Endothelial cell of hepatic sinusoid (primary cell): ENCODE measurements at regions not wholly inside any gene's neighbourhood (a gene's known extent, or its start where the extent isn't known, plus 50 kb on each side); places are given as distances from the start of the nearest gene placed in this dataset.

ENCODE experiments used
- in situ Hi-C: cut with HindIII; loops from 2 replicates; pipeline ENCODE4 v1.10.0; 2017; ENCODE audit warnings: low sequenced_read_pairs

DNA sequence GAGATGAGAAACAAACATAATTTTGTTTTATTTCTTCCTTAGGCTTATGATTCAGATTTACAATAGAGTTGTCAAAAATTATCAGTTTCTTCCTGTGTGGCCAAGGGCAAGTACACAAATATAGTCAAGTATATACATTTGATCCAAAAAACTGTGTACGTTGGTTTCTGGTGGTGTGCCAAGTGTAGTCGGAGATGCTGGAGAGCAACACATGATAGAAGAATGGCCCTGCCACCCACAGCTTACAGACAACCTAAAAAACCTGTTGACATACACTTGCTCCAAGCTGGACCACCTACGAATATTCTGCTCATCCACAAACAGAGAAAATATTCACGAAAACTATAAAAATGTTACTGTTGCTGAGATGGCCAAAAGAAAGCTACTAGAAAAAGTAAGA, 890.8 kb upstream of the PHF14 start:
- in situ Hi-C loops: no loop called here

DNA sequence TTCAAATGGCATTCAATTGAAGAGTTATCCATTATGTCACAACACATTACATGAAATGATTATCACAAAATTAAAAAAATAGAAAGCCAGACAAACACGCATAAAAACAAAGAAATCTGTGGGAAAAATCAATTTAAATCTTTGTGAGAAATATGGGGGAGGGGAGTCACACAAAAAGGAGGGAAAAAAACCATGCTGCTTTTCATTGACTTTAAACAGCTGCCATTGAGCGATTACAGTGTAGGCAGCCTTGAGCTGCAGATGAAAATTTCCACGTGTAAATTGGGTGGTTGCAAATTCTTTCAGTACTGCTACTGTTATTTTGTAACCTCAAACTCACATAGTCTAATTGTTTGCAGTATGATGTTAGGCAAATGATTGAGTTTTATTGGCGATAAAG, 889.9 kb upstream of the PHF14 start:
- in situ Hi-C loops: no loop called here

DNA sequence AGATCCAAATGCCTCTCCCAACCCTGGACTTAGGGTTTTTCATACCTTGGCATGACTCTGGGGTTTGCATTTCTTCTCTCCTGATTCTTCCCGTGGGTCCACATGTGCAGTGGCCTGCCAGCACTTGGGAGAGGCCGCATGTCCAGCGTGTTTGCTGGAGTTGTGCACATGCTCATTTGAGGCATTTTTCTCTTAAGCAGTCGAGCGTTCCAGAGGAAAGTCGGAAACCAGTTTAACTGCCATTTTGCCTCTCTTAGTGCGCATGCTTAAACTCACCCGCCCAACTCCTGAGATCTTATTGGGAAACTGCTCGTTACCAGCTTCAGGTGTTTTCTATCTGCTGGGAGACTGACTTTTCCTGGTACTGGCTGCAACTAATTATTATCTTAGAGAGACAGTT, 888.4 kb upstream of the PHF14 start:
- in situ Hi-C loops: no loop called here

DNA sequence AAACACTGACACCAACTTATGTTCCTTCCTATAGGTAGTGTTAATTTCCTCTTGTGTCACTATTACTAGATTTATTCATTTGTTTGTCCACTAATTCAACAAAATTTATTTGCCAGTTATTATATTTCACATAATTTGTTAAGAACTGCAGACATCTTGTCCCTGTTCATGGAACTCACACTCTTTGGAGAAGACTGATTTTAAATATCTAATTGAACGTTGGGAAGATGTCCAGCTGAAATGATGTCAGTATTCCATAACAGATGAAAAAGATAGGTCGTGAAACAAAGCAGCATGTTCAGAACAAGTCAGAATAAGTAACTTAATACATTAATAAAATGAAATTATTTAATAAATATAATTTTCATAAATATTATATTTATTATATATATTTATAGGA, 873.1 kb upstream of the PHF14 start:
- in situ Hi-C loops: no loop called here

DNA sequence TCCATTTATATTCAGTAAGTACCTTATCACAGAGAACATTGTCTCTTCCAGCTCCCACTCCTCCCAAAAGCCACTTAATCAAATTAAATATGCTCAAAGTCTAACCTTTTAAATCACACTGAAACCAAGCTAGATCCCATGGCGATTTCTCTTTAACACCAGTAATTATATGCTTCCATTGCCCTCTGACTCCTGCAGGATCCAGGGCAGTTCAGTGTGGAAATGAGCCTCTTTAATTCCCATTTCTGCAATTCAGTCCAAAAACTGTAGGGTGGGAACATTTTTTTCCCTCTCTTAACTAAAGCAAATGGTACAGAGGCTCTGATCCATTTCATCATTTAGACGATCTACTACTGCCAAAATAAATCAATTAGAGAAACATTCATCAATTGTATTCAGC, 872.3 kb upstream of the PHF14 start:
- in situ Hi-C loops: no loop called here

DNA sequence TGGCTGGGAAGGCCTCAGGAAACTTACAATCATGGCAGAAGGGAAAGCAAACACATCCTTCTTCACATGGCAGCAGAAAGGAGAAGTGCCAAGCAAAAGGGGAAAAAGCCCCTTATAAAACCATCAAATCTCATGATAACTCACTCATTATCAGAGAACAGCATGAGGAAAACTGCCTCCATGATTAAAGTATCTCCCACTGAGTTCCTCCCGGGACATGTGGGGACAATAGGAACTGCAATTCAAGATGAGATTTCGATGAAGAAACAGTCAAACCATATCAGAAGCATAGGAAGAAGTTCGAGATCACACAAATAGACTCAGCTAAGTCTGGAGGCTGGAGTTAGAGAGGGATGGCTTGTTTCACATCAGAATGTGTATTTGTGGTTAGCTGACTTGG, 869.4 kb upstream of the PHF14 start:
- in situ Hi-C loops: no loop called here

DNA sequence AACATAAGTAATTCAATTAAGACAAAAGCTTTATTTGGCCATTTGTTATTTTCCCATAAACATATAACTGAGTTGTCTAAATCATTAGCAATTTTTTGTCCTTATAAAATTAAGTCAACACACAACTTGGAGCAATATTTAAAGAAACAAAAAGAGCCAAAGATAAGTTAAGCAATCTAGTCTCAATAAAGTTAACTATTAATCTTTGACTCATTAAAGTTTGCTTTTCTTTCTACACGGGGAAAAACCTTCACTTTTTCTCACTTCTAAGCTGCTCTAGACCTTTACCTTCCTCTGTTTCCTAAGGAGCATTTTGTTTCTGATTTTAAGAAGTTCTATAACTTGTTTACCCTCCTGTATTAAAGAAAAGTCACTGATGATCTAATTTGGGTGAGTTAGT, 867.1 kb upstream of the PHF14 start:
- in situ Hi-C loops: no loop called here

DNA sequence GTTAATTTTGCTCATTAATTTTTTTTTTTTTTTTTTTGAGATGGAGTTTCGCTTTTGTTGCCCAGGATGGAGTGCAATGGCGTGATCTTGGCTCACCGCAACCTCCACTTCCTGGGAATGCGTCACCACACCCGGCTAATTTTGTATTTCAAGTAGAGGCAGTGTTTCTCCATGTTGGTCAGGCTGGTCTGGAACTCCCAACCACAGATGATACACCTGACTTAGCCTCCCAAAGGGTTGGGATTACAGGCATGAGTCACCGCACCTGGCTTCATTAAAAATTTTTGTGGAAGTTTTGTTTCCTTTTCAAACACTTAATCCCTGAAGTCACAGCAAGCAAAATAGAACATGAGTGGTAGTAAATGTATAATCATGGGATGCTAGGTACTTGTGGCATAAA, 857.2 kb upstream of the PHF14 start:
- in situ Hi-C loops: no loop called here

DNA sequence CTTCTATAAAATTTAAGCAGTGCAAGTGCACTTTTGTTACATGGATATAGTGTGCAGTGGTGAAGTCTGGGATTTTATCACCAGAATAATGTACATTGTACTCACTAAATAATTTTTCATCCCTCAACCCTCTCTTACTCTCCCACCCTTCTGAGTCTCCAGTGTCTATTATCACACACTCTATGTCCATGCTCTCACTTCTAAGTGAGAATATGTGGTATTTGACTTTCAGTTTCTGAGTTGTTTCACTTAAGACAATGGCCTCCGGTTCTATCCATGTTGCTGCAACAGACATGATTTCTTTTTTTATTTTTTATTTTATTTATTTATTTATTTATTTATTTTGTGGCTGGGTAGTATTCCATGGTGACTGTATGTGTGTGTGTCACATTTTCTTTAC, 855.9 kb upstream of the PHF14 start:
- in situ Hi-C loops: no loop called here

DNA sequence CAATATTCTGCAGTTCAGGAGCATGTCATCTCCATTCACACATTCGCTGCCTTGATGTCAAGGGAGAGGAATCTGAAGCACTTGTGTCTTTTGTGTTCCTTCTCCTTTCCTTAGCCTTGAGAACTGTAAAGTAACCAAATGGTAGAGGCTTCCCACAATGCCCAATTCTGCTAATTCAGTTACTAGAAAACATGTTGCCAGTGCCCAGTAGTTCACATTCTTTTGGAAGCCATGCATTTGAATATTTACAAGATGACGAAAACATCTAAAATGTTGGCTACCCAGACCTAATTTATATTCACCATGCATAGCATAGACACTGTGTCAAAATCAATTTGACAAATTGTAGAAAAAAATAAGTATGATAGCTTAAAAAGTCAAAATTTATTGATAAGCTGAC, 852.7 kb upstream of the PHF14 start:
- in situ Hi-C loops: no loop called here

DNA sequence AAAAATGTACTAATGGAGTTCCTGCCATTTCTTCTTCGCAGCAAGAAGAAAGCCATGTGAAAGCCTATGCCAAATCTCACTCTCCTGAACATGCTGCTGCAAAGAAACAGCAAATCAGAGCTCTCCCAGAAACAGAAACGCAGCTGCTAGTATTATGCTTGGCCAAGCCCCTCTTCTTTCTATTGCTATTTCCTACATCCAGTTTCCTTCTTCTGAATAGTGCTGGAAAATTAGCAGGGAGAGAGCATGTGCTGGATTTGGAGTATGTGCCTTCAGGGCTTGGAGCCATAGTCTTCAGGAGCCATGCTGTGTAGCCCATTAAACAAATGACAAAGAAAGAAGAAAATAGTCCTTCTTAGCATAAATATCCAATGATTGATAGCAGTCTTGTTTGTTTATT, 852.0 kb upstream of the PHF14 start:
- in situ Hi-C loops: no loop called here

DNA sequence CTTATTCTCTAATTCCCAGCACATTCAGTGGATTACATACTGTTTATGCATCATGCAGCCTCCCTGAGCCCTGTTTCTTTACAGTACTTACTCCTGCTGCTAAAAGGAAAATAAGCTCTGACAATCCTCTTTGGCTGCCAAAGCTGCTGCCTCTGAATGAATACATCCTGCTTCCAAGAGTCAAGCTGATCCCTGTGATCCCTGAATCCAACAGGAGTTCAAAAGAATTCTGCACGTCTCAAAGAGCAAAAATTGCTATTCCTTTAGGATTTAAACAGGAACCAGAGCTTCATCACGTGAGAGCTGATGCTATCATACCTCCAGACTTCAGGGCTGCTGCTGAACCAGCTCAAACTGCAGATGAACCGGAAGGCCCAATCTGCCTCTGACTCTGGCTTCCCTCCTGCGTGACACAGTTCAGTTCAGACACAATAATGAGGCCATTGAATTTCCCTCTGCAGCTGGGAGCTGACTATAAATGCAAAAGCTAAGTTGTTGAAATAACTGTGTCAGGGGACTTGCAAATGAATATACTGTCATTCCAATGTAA, 851.0 kb upstream of the PHF14 start:
- in situ Hi-C loops: no loop called here

DNA sequence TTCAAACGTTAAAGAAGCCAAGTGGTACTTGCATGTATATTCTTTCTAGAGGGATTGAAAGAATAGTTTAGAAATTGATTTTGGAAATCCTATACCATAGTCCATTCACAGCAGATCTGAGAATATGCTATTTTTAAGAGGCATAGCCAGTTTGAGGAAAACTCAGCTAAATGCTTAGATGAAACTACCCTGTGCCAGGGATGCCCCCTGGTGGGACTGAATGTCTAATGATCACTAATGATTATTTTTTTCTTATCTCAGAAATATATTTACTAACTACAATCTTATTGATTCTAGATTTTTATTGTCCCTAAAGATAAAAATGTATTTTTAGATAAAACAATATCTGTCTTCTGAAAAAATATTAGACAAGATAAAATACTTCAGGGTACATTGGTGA, 844.9 kb upstream of the PHF14 start:
- in situ Hi-C loops: no loop called here

DNA sequence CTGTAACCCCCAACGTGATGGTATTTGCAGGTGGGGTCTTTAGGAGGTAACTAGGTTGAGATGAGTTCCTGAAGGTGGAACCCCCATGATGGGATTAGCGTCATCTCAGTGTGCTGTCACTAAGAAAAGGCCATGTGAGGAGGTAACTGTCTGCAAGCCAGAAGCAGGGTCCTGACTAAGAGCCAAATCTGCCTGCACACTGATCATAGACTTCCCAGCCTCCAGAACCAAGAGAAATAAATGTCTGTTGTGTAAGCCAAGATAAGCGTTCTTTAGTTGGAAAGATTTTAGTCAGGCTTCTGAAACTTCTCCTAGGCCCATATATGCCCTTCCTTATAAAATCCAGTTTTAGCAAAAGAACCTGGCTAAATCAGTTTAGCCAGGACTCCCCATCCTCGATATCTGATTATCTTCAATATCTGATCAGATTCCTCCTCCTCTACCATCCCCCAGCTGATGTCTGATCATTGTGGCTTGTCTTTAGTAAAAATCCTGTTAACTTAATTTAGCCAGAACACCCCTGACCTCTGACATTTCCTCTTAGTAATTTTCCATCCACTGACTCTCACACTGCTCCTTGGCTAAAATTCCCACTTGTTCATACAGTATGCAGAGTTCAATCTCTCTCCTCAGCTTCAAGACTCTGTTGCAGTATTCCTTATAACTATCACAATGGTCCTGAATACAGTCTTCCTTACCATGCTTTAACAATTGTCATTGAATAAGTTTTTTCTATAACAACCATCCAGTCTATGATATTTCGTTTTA, 835.4 kb upstream of the PHF14 start:
- in situ Hi-C loops: no loop called here

DNA sequence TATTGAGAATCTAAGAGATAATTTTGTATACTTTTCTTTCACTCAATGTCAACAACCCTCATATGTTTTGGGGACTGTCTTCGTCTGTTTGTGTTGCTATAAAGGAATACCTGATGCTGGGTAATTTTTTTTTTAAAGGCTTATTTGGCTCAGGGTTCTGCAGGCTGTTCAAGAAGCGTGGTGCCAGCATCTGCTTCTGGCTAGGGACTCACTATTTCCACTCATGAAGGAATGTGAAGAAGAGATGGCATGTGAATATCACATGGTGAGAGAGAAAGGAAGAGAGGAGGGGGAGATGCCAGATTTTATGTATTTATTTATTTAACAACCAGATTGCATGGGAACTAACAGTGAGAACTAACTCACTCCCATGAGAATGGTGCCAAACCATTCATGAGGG, 827.4 kb upstream of the PHF14 start:
- in situ Hi-C loops: no loop called here

DNA sequence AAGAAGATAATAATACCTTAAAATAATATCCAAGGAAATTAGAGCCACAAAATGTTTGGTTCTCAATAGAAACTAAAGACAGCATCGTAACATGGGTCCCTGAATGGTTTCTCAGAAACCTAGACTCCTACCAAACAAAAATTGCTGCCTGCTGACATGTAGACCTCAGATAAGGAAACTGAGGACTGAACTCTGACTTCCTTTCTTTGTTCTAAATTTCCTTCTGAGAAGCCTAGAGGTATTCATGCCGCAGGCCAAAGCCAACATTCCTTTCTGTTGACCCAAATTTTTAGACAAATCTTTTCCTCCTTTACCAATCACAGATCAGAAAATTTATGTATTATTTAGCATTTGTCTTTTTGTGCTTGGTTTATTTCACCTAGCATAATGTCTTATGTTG, 816.7 kb upstream of the PHF14 start:
- in situ Hi-C loops: no loop called here

DNA sequence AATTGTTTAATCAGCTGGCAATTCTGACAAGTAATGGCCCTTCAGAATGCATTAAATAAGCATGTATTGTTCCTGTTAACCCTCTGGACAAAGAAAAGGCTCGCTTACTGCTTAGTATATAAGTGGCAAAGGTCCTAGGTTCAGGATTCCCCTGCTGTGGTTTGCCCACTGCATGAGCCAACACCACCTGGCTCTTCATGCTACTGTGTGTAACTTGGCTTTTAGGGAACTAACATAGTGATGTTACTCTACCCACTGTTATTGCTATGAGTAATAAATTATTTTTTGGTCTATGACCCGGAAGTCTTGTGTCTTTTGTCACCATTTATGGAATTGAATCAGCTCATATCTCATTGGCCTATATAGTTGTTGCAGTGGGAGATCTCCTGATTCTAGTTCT, 791.7 kb upstream of the PHF14 start:
- in situ Hi-C loops: no loop called here

DNA sequence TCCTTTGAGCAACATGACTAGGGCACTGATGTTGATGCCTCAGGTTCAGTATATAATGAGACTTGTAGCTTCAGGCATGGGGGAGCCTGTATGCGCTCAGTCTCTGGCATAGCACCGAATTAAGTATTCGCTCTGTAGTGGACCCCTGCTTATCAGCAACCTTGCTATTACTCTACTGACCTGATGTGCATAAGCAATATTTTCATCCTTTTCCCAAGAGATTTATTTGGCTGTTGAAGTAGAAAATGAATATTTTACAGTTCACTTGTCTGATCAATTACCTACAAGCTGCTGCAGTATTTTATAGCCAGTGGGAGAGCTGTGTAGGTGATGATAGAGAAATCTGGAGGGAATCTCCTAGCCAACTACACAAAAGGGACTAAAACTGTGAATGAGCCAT, 781.6 kb upstream of the PHF14 start:
- in situ Hi-C loops: no loop called here

DNA sequence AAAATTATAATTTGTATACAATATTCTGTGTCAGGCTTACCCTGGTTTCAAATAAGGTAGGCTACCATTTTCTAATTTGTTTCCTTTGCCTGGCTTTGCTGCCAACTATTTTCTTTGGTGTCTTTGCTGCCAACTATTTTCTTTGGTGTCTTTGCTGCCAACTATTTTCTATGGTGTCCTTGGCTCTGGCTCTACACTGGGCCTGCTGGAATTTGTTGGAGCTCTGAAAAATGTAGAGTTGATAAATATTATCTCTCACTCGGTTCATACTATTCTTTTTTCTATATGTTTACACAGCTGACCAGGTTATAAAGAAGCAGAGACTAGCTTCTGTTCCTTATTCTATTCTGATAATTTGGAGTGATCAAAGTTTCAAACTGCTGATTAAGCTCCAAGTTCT, 768.0 kb upstream of the PHF14 start:
- in situ Hi-C loops: no loop called here

DNA sequence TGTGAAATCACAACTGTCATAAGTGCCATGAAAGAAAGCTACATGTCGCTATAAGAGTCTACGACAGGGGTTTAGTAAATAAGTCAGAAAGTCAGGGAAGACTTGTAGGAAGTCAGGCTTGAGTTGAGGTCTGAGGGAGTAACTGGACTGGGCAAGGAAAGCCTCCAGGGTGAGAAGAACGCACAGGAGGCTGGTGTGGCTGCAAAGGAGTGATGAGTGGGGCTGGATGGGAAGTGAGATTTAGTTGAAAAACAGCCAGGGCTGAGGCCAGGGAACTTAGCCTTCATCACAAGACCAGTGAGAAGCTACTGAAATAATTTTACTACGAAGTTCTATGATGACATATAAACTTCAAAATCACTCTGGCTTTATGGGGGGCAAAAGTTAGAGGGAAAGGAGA, 763.7 kb upstream of the PHF14 start:
- in situ Hi-C loops: no loop called here

DNA sequence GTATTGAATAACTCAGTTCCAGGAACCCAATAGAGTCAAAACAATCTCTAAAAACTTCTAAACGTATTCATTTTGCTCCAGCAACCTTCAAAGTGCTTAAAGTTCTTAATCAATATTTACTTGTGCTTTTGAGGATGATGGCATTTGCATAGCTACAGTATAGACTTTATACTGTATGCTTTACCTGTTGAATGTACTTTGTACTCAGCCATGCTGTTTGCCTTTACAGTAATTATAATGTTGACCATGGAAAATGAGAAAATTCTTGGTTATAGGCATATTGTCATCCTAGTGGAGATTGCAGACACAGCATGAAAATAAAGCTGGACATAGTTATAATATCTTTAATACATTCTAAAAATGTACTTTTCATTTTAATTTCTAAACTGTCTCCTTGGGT, 762.7 kb upstream of the PHF14 start:
- in situ Hi-C loops: no loop called here

DNA sequence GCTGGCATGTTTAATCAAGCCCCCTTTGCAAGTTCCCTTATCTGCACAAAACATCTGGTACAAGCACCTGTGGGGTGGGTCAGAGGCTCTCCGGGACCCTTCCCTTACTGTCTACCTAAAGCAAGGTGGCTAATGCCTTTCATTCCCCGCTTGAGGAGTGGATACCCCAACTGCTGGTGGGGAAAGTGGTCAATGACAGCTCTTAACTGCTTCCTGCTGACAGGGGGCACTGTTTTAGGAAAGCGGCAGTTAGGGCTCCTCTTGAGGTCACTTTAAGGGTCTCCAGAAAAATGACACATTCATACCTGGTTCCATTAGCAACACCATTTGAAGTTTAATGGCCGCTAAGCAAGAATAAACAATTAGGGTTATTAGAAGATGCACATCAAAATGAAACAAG, 761.8 kb upstream of the PHF14 start:
- in situ Hi-C loops: no loop called here

DNA sequence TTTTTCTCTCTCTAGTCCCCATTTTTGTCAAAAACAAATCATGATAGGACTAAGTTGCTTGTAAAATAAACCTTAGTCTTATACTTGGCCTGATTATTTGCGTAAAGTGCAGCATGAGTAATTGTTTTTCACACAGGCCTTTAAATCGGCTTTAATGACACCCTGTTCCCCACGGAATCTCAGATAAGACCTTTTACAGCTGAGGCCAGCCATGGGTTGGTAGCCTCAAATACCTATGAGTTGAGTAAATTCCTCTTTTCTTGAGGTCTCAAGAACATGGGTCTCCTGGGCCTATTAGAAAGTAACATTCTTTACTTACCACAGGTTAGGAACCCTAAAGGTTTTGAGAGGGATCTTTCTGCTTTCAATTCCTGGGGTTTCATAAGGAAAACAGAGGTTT, 761.0 kb upstream of the PHF14 start:
- in situ Hi-C loops: no loop called here
